ENCODE measurements at regions not wholly inside any gene's neighbourhood (a gene's known extent, or its start where the extent isn't known, plus 50 kb on each side); places are given as distances from the start of the nearest gene placed in this dataset.

GRCh38 chr18:37958499-37958898 is 392.9 kb upstream of the CELF4 start:
- Histone ChIP-seq H3K4me3 (IDR thresholded peaks at IDR 0.05; ENCODE audit: insufficient read depth, low read depth, low read length) (no peak overlapping the region), H3K4me1 (ENCODE audit: low read depth, poor library complexity, severe bottlenecking) (no peaks in the 10 kb centered on the region), H4K20me1 (ENCODE audit: insufficient read depth) (no peaks in the 10 kb centered on the region), H3K27ac (no peak overlapping the region), H3K9ac (no peak overlapping the region), H3K79me2 (ENCODE audit: insufficient read depth, low read depth) (no peaks in the 10 kb centered on the region), H3K27me3 (ENCODE audit: insufficient read depth, low read depth) (no peaks in the 10 kb centered on the region), H3K36me3 (ENCODE audit: insufficient read depth) (no peaks in the 10 kb centered on the region), H2AFZ (ENCODE audit: low read depth) (no peak overlapping the region), H3K4me2 (no peak overlapping the region)
- TF ChIP-seq, protein P1, sequence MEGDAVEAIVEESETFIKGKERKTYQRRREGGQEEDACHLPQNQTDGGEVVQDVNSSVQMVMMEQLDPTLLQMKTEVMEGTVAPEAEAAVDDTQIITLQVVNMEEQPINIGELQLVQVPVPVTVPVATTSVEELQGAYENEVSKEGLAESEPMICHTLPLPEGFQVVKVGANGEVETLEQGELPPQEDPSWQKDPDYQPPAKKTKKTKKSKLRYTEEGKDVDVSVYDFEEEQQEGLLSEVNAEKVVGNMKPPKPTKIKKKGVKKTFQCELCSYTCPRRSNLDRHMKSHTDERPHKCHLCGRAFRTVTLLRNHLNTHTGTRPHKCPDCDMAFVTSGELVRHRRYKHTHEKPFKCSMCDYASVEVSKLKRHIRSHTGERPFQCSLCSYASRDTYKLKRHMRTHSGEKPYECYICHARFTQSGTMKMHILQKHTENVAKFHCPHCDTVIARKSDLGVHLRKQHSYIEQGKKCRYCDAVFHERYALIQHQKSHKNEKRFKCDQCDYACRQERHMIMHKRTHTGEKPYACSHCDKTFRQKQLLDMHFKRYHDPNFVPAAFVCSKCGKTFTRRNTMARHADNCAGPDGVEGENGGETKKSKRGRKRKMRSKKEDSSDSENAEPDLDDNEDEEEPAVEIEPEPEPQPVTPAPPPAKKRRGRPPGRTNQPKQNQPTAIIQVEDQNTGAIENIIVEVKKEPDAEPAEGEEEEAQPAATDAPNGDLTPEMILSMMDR (conservative IDR thresholded peaks at IDR 0.05; ENCODE audit: low read depth, low read length), result no peak

- Histone ChIP-seq H4K20me1 (ENCODE audit: insufficient read depth) (no peaks in the 10 kb centered on the region), H3K9ac (no peak overlapping the region), H3K79me2 (ENCODE audit: insufficient read depth, low read depth) (no peaks in the 10 kb centered on the region), H3K4me2 (no peak overlapping the region), H3K27me3 (ENCODE audit: insufficient read depth, low read depth) (no peaks in the 10 kb centered on the region), H3K4me1 (ENCODE audit: low read depth, poor library complexity, severe bottlenecking) (no peaks in the 10 kb centered on the region), H3K27ac (no peak overlapping the region), H3K4me3 (IDR thresholded peaks at IDR 0.05; ENCODE audit: insufficient read depth, low read depth, low read length) (no peak overlapping the region), H3K36me3 (ENCODE audit: insufficient read depth) (no peaks in the 10 kb centered on the region), H2AFZ (ENCODE audit: low read depth) (no peak overlapping the region)
- TF ChIP-seq, protein P1 (conservative IDR thresholded peaks at IDR 0.05; ENCODE audit: low read depth, low read length), result no peak
Observed at GRCh38 chr18:37956902-37957301, 391.3 kb upstream of the CELF4 start.

GRCh38 chr18:37956020-37956419 is 390.4 kb upstream of the CELF4 start:
- Histone ChIP-seq H3K4me3 (IDR thresholded peaks at IDR 0.05; ENCODE audit: insufficient read depth, low read depth, low read length) (no peak overlapping the region), H3K79me2 (ENCODE audit: insufficient read depth, low read depth) (no peaks in the 10 kb centered on the region), H3K27me3 (ENCODE audit: insufficient read depth, low read depth) (no peaks in the 10 kb centered on the region), H3K36me3 (ENCODE audit: insufficient read depth) (no peaks in the 10 kb centered on the region), H2AFZ (ENCODE audit: low read depth) (no peak overlapping the region), H3K4me1 (ENCODE audit: low read depth, poor library complexity, severe bottlenecking) (no peaks in the 10 kb centered on the region), H3K9ac (no peak overlapping the region), H3K27ac (no peak overlapping the region), H4K20me1 (ENCODE audit: insufficient read depth) (no peaks in the 10 kb centered on the region), H3K4me2 (no peak overlapping the region)
- TF ChIP-seq, protein P1 (conservative IDR thresholded peaks at IDR 0.05; ENCODE audit: low read depth, low read length), result no peak

DNA sequence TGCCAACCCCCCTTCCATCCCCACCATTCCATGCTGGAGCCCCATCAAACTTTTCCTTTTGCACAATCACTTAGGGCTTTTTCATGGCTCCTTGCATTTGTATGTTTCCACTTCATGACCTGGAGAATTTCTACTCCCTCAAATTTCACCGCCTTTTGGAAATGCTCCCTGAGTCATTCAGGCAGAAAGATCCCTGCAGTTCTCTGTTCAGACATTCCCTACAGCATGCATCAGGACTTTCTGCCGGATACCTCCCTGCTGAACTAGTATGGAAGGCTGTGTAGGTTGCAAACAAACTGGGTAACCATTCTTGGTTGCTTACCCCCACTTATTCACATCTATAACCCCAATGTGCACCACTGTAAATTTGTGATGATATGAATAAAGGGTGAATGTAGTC is 389.6 kb upstream of the CELF4 start:
- H3K79me2 ChIP-seq (ENCODE audit: insufficient read depth, low read depth), result no peaks in the 10 kb centered on the region
- no peak overlapping the region for H3K4me2 ChIP-seq
- H2AFZ ChIP-seq (ENCODE audit: low read depth), result no peak overlapping the region
- no peaks in the 10 kb centered on the region for H3K36me3 ChIP-seq (ENCODE audit: insufficient read depth)
- no peak overlapping the region for H3K9ac ChIP-seq
- no peaks in the 10 kb centered on the region for H3K27me3 ChIP-seq (ENCODE audit: insufficient read depth, low read depth)
- H4K20me1 ChIP-seq (ENCODE audit: insufficient read depth), result no peaks in the 10 kb centered on the region
- TF ChIP-seq, protein P1 (conservative IDR thresholded peaks at IDR 0.05; ENCODE audit: low read depth, low read length), result no peak
- H3K4me3 ChIP-seq (IDR thresholded peaks at IDR 0.05; ENCODE audit: insufficient read depth, low read depth, low read length), result no peak overlapping the region
- no peaks in the 10 kb centered on the region for H3K4me1 ChIP-seq (ENCODE audit: low read depth, poor library complexity, severe bottlenecking)
- H3K27ac ChIP-seq, result no peak overlapping the region
